H9 (cell line): ENCODE measurements at regions not wholly inside any gene's neighbourhood (a gene's known extent, or its start where the extent isn't known, plus 50 kb on each side); places are given as distances from the start of the nearest gene placed in this dataset.

ENCODE experiments used
- DNase-seq: peaks from one replicate; pipeline ENCODE4 v3.0.0-alpha.2; 2017
- H2AFZ ChIP-seq: one replicate; pipeline ENCODE4 v1.6.1; 2013; ENCODE audit warnings: mild to moderate bottlenecking, low read length, control low read depth, moderate library complexity
- H2AK5ac ChIP-seq: 2 replicates; pipeline ENCODE4 v1.6.1; 2013; ENCODE audit warnings: low read length, control low read depth, mixed read lengths; ENCODE audit not compliant: insufficient read length
- H2BK120ac ChIP-seq: one replicate; pipeline ENCODE4 v1.6.1; 2013; ENCODE audit warnings: low read depth, mild to moderate bottlenecking, low read length, control low read depth, inconsistent platforms; ENCODE audit not compliant: poor library complexity, severe bottlenecking
- H2BK12ac ChIP-seq: 2 replicates; pipeline ENCODE4 v1.6.1; 2013; ENCODE audit warnings: low read length, control low read depth, mixed read lengths, low read depth; ENCODE audit not compliant: insufficient read length
- H2BK15ac ChIP-seq: 2 replicates; pipeline ENCODE4 v1.6.1; 2013; ENCODE audit warnings: low read depth, low read length, control low read depth
- H2BK20ac ChIP-seq: one replicate; pipeline ENCODE4 v1.6.1; 2013; ENCODE audit warnings: low read depth, mild to moderate bottlenecking, low read length, control low read depth, inconsistent platforms; ENCODE audit not compliant: poor library complexity, severe bottlenecking
- H2BK5ac ChIP-seq: 2 replicates; pipeline ENCODE4 v1.6.1; 2013; ENCODE audit warnings: low read length, control low read depth, mixed read lengths; ENCODE audit not compliant: insufficient read length
- H3K14ac ChIP-seq: 2 replicates; pipeline ENCODE4 v1.6.1; 2013; ENCODE audit warnings: low read length, control low read depth; ENCODE audit not compliant: insufficient read depth
- H3K18ac ChIP-seq: 2 replicates; pipeline ENCODE4 v1.6.1; 2013; ENCODE audit warnings: low read depth, mild to moderate bottlenecking, mixed read lengths, low read length, control low read depth; ENCODE audit not compliant: insufficient read length
- H3K23ac ChIP-seq: 2 replicates; pipeline ENCODE4 v1.6.1; 2013; ENCODE audit warnings: low read length, control low read depth, mixed read lengths, low read depth; ENCODE audit not compliant: insufficient read length
- H3K23me2 ChIP-seq: 2 replicates; pipeline ENCODE4 v1.6.1; 2013; ENCODE audit warnings: low read depth, mild to moderate bottlenecking, mixed read lengths, low read length, control low read depth; ENCODE audit not compliant: insufficient read length, poor library complexity, severe bottlenecking
- H3K27ac ChIP-seq: 2 replicates; pipeline ENCODE4 v1.5.1; 2013; ENCODE audit warnings: low read length, control low read depth, mixed read lengths, low read depth; ENCODE audit not compliant: insufficient read length
- H3K27me3 ChIP-seq: 2 replicates; pipeline ENCODE4 v1.6.1; 2013; ENCODE audit warnings: low read length, control low read depth, inconsistent platforms; ENCODE audit not compliant: insufficient read depth
- H3K4ac ChIP-seq: 2 replicates; pipeline ENCODE4 v1.6.1; 2013; ENCODE audit warnings: low read depth, mild to moderate bottlenecking, control low read depth, inconsistent platforms, low read length, moderate library complexity
- H3K4me1 ChIP-seq: 2 replicates; pipeline ENCODE4 v1.6.1; 2013; ENCODE audit warnings: low read length, control low read depth, inconsistent platforms; ENCODE audit not compliant: insufficient read depth
- H3K4me2 ChIP-seq: 2 replicates; pipeline ENCODE4 v1.6.1; 2013; ENCODE audit warnings: low read length, control low read depth, mixed read lengths; ENCODE audit not compliant: insufficient read length, insufficient read depth
- H3K56ac ChIP-seq: 2 replicates; pipeline ENCODE4 v1.6.1; 2013; ENCODE audit warnings: low read depth, mild to moderate bottlenecking, mixed read lengths, low read length, control low read depth; ENCODE audit not compliant: insufficient read length
- H3K79me1 ChIP-seq: 2 replicates; pipeline ENCODE4 v1.6.1; 2013; ENCODE audit warnings: low read depth, mild to moderate bottlenecking, moderate library complexity, low read length, control low read depth, inconsistent platforms; ENCODE audit not compliant: insufficient read depth, poor library complexity, severe bottlenecking
- H3K79me2 ChIP-seq: 2 replicates; pipeline ENCODE4 v1.6.1; 2013; ENCODE audit warnings: low read length, control low read depth, inconsistent platforms; ENCODE audit not compliant: insufficient read depth
- H3K9ac ChIP-seq: 2 replicates; pipeline ENCODE4 v1.6.1; 2013; ENCODE audit warnings: low read length, control low read depth, mixed read lengths; ENCODE audit not compliant: insufficient read length; ENCODE audit errors: extremely low read depth
- H3K9me3 ChIP-seq: one replicate; pipeline ENCODE4 v1.6.1; 2013; ENCODE audit warnings: low read depth, low read length, inconsistent platforms; ENCODE audit not compliant: control insufficient read depth
- H3T11ph ChIP-seq: one replicate; pipeline ENCODE4 v1.6.1; 2013; ENCODE audit warnings: mild to moderate bottlenecking, low read length, control low read depth, inconsistent platforms
- H4K20me1 ChIP-seq: one replicate; pipeline ENCODE4 v1.6.1; 2013; ENCODE audit not compliant: control insufficient read depth, insufficient read length, insufficient read depth
- H4K5ac ChIP-seq: 2 replicates; pipeline ENCODE4 v1.6.1; 2013; ENCODE audit warnings: low read depth, mild to moderate bottlenecking, mixed read lengths, low read length, control low read depth; ENCODE audit not compliant: insufficient read length
- H4K8ac ChIP-seq: replicated peaks from 2 replicates; pipeline ENCODE4 v1.6.1; 2013; ENCODE audit warnings: low read length, control low read depth, mixed read lengths, low read depth; ENCODE audit not compliant: insufficient read length
- H4K91ac ChIP-seq: 2 replicates; pipeline ENCODE4 v1.6.1; 2013; ENCODE audit warnings: low read depth, mild to moderate bottlenecking, moderate library complexity, mixed read lengths, low read length, control low read depth; ENCODE audit not compliant: insufficient read length
- H3K27ac Mint-ChIP-seq, 3 experiments: 2 replicates in 2 of 3; 3 replicates in 1 of 3; pipeline ENCODE4 v1.8.0; 2020 to 2021; ENCODE audit warnings: mixed read lengths in 3 of 3, mild to moderate bottlenecking in 1 of 3, moderate library complexity in 1 of 3
- H3K27me3 Mint-ChIP-seq: 2 replicates; pipeline ENCODE4 v1.8.0; 2021; ENCODE audit warnings: low read depth, mild to moderate bottlenecking, moderate library complexity, mixed read lengths
- H3K36me3 Mint-ChIP-seq, 3 experiments: 2 replicates in 2 of 3; 3 replicates in 1 of 3; pipeline ENCODE4 v1.8.0; 2020 to 2021; ENCODE audit warnings: low read depth in 3 of 3, mixed read lengths in 3 of 3; ENCODE audit not compliant: insufficient read depth in 1 of 3
- H3K4me1 Mint-ChIP-seq, 2 experiments: 2 replicates each; pipeline ENCODE4 v1.8.0; 2020; ENCODE audit warnings: mixed read lengths in 2 of 2
- H3K4me3 Mint-ChIP-seq, 2 experiments: 2 replicates in 1 of 2; 3 replicates in 1 of 2; pipeline ENCODE4 v1.8.0; 2020 to 2021; ENCODE audit warnings: mild to moderate bottlenecking in 2 of 2, mixed read lengths in 2 of 2, moderate library complexity in 1 of 2
- H3K9me3 Mint-ChIP-seq, 2 experiments: 2 replicates in 1 of 2; 3 replicates in 1 of 2; pipeline ENCODE4 v1.8.0; 2020; ENCODE audit warnings: mild to moderate bottlenecking in 2 of 2, mixed read lengths in 2 of 2, moderate library complexity in 1 of 2
- CTCF ChIP-seq: fragments of 200-600 bp; sonication (generic); conservative IDR thresholded peaks from 3 replicates; pipeline ENCODE4 v1.8.0; 2021; ENCODE audit warnings: antibody characterized with exemption, mild to moderate bottlenecking
- WGBS: extraction: QIAGEN DNeasy Blood & Tissue Kit; methylation state at CpG from one replicate; pipeline ENCODE4 v1.1.7; 2013; ENCODE audit warnings: missing lambda C conversion rate, low lambda C conversion rate, mixed read lengths; ENCODE audit not compliant: insufficient read length; ENCODE audit errors: extremely low coverage; 5-methylcytosine and 5-hydroxymethylcytosine counted together

- Mint-ChIP-seq H3K4me1 (peaks cover 23 to 29% of the 10 kb centered on the region in 2 experiments), H3K9me3 (peaks cover 4 to 6% of the 10 kb centered on the region in 2 experiments; a peak in 4 of 5 replicates), H3K36me3 (peaks cover 0 to 4% (median 0%) of the 10 kb centered on the region in 3 experiments; a peak in 1 of 7 replicates), H3K27ac (peak overlapping the region; percentile 59 to 88 (median 87); a peak in 6 of 7 replicates), H3K27me3 (peaks cover 1% of the 10 kb centered on the region; the same call in 1 of the 2 replicates), H3K4me3 (no peak overlapping the region; a peak in 1 of 5 replicates)
- Histone ChIP-seq H3K4me2 (no peak overlapping the region), H3K4me1 (no peaks in the 10 kb centered on the region), H3K27ac (no peak overlapping the region), H2BK120ac (no peak overlapping the region), H4K20me1 (no peaks in the 10 kb centered on the region), H2BK5ac (no peak overlapping the region), H4K8ac (no peak overlapping the region), H3K9me3 (no peaks in the 10 kb centered on the region), H3K23ac (no peak overlapping the region), H3K79me1 (no peaks in the 10 kb centered on the region), H2AFZ (no peak overlapping the region), H3K4ac (no peak overlapping the region), H3K18ac (no peak overlapping the region), H2BK15ac (no peak overlapping the region), H4K91ac (no peak overlapping the region), H2AK5ac (no peak overlapping the region), H3K56ac (no peak overlapping the region), H3K23me2 (no peaks in the 10 kb centered on the region), H3T11ph (no peak overlapping the region), H2BK12ac (no peak overlapping the region), H4K5ac (no peak overlapping the region), H2BK20ac (no peak overlapping the region), H3K79me2 (no peaks in the 10 kb centered on the region), H3K14ac (no peak overlapping the region), H3K27me3 (no peaks in the 10 kb centered on the region), H3K9ac (no peak overlapping the region)
- no peak for TF ChIP-seq CTCF
- no peak for DNase-seq
- WGBS = no CpG with 5 or more reads among the region's 4 CpGs
Observed at GRCh38 chr5:53418409-53418808, 62.0 kb upstream of the FST start.
